HEK293T (cell line): ENCODE measurements at regions not wholly inside any gene's neighbourhood (a gene's known extent, or its start where the extent isn't known, plus 50 kb on each side); places are given as distances from the start of the nearest gene placed in this dataset.

Source experiments
- SUZ12 ChIP-seq: fragments of 450-650 bp; IDR thresholded peaks from 2 replicates; pipeline ENCODE4 v1.6.1; 2016; ENCODE audit warnings: mild to moderate bottlenecking
- ZNF384 ChIP-seq: fragments of 450-650 bp; IDR thresholded peaks from 2 replicates; pipeline ENCODE4 v1.6.1; 2016

DNA sequence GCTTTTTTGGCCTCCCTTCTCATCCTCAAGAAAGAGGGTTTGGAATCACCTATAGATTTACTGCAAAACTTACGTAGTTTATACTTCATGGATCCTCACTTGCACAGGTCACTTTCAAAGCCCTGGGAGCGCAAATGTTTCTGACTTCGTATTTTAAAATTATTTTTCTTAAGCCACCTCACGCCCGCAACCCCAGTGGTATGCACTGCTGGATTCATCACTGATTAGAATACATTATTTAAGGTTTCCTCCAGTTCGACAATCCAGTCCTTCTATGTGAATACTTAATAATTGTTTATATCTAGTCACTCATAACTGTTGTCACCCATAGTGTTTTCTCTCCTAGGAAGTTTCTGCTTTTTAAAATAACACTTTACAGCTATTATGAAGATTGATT is 339.9 kb downstream of the CHL1 start:
- TF ChIP-seq ZNF384, result no peak
- TF ChIP-seq SUZ12, result no peak
